ENCODE measurements at regions not wholly inside any gene's neighbourhood (a gene's known extent, or its start where the extent isn't known, plus 50 kb on each side); places are given as distances from the start of the nearest gene placed in this dataset.

DNA sequence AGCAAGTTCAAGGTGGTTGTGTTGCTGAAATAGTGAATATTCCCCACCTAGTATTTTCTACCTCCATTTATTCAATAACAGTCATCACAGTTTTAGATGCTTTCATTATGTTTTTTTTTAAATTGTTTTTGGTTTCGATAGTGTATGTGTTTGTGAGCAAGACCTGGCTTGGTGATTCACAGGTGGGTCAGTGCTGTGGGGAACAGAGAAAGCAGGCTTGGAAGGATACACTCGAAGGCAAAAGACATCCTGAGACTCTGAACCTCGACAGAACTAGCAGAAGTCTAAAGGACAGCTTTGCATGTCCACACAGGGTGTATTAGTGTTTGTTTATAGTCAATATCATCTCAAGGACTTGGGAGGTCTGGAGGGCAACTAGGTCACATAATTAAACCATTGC lies 551.5 kb downstream of the RIT2 start:
- Histone ChIP-seq H3K9ac (no peak overlapping the region), H3K4me1 (ENCODE audit: control insufficient read depth in 1 of 2, insufficient read depth in 2 of 2, low read depth in 1 of 2, low read length in 1 of 2) (no peaks in the 10 kb centered on the region), H3K9me2 (peaks cover 5% of the 10 kb centered on the region; the same call in 1 of the 2 replicates), H3K79me2 (ENCODE audit: insufficient read depth) (no peaks in the 10 kb centered on the region), H2AFZ (ENCODE audit: low read depth) (no peak overlapping the region), H3K27ac (ENCODE audit: low read depth in 2 of 2, low read length in 1 of 2) (no peak overlapping the region), H3F3A (replicated peaks; ENCODE audit: insufficient read depth) (no peaks in the 10 kb centered on the region), H3K36me3 (replicated peaks in 1 of 2; ENCODE audit: control insufficient read depth in 1 of 2, insufficient read depth in 2 of 2, low read length in 1 of 2) (no peaks in the 10 kb centered on the region), H4K20me1 (ENCODE audit: insufficient read depth) (no peaks in the 10 kb centered on the region), H3K4me3 (ENCODE audit: low read depth in 2 of 2, low read length in 1 of 2) (no peak overlapping the region), H3K9me3 (no peaks in the 10 kb centered on the region), H3K27me3 (ENCODE audit: insufficient read depth) (no peaks in the 10 kb centered on the region), H3K4me2 (no peak overlapping the region)
- POLR2A ChIA-PET = no interaction called here
- no peak for DNase-seq
- 12% methylated on average over 3 of the region's 3 CpGs for WGBS (ENCODE audit: low lambda C conversion rate)
- TF ChIP-seq FOXM1 (IDR thresholded peaks at IDR 0.05; ENCODE audit: low read depth) (no peak), ELF1 (IDR thresholded peaks at IDR 0.05) (no peak), JUND (IDR thresholded peaks at IDR 0.05) (no peak), USF1 (IDR thresholded peaks at IDR 0.05; ENCODE audit: borderline replicate concordance, low read depth) (no peak), YY1 (IDR thresholded peaks at IDR 0.05; ENCODE audit: low read depth) (no peak), ZBTB33 (IDR thresholded peaks at IDR 0.05; ENCODE audit: borderline replicate concordance, low read depth) (no peak), FOXJ3 (CRISPR knock-in tag; IDR thresholded peaks at IDR 0.05) (no peak), MEF2A (IDR thresholded peaks at IDR 0.05; ENCODE audit: borderline replicate concordance, low read depth) (no peak), RAD21 (IDR thresholded peaks at IDR 0.05; ENCODE audit: low read length) (no peak), NRF1 (IDR thresholded peaks at IDR 0.05; ENCODE audit: low read depth, low read length) (no peak), MAX (IDR thresholded peaks at IDR 0.05; ENCODE audit: low read depth) (no peak)
- TF ChIP-seq, protein P1, sequence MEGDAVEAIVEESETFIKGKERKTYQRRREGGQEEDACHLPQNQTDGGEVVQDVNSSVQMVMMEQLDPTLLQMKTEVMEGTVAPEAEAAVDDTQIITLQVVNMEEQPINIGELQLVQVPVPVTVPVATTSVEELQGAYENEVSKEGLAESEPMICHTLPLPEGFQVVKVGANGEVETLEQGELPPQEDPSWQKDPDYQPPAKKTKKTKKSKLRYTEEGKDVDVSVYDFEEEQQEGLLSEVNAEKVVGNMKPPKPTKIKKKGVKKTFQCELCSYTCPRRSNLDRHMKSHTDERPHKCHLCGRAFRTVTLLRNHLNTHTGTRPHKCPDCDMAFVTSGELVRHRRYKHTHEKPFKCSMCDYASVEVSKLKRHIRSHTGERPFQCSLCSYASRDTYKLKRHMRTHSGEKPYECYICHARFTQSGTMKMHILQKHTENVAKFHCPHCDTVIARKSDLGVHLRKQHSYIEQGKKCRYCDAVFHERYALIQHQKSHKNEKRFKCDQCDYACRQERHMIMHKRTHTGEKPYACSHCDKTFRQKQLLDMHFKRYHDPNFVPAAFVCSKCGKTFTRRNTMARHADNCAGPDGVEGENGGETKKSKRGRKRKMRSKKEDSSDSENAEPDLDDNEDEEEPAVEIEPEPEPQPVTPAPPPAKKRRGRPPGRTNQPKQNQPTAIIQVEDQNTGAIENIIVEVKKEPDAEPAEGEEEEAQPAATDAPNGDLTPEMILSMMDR (IDR thresholded peaks at IDR 0.05) = no peak
- TF ChIP-seq, protein P2, sequence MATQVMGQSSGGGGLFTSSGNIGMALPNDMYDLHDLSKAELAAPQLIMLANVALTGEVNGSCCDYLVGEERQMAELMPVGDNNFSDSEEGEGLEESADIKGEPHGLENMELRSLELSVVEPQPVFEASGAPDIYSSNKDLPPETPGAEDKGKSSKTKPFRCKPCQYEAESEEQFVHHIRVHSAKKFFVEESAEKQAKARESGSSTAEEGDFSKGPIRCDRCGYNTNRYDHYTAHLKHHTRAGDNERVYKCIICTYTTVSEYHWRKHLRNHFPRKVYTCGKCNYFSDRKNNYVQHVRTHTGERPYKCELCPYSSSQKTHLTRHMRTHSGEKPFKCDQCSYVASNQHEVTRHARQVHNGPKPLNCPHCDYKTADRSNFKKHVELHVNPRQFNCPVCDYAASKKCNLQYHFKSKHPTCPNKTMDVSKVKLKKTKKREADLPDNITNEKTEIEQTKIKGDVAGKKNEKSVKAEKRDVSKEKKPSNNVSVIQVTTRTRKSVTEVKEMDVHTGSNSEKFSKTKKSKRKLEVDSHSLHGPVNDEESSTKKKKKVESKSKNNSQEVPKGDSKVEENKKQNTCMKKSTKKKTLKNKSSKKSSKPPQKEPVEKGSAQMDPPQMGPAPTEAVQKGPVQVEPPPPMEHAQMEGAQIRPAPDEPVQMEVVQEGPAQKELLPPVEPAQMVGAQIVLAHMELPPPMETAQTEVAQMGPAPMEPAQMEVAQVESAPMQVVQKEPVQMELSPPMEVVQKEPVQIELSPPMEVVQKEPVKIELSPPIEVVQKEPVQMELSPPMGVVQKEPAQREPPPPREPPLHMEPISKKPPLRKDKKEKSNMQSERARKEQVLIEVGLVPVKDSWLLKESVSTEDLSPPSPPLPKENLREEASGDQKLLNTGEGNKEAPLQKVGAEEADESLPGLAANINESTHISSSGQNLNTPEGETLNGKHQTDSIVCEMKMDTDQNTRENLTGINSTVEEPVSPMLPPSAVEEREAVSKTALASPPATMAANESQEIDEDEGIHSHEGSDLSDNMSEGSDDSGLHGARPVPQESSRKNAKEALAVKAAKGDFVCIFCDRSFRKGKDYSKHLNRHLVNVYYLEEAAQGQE (IDR thresholded peaks at IDR 0.05; ENCODE audit: low read depth, low read length) = no peak
- TF ChIP-seq, protein P3, sequence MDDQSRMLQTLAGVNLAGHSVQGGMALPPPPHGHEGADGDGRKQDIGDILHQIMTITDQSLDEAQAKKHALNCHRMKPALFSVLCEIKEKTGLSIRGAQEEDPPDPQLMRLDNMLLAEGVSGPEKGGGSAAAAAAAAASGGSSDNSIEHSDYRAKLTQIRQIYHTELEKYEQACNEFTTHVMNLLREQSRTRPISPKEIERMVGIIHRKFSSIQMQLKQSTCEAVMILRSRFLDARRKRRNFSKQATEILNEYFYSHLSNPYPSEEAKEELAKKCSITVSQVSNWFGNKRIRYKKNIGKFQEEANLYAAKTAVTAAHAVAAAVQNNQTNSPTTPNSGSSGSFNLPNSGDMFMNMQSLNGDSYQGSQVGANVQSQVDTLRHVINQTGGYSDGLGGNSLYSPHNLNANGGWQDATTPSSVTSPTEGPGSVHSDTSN (IDR thresholded peaks at IDR 0.05) = no peak
- CTCF ChIA-PET = no interaction called here
